SK-N-SH (cell line): ENCODE measurements at regions not wholly inside any gene's neighbourhood (a gene's known extent, or its start where the extent isn't known, plus 50 kb on each side); places are given as distances from the start of the nearest gene placed in this dataset.

Experiments
- EZH2phosphoT487 ChIP-seq: fragments of 200-600 bp; sonication (generic); IDR thresholded peaks from 2 replicates; pipeline ENCODE4 v1.6.1; 2017; ENCODE audit warnings: low read depth, mixed run types, mild to moderate bottlenecking, antibody characterized with exemption, moderate library complexity, borderline replicate concordance
- FOSL2 ChIP-seq: IDR thresholded peaks from 2 replicates; pipeline ENCODE4 v1.4.0; 2012; ENCODE audit warnings: low read depth, mild to moderate bottlenecking, moderate library complexity, borderline replicate concordance
- FOXM1 ChIP-seq: IDR thresholded peaks from 2 replicates; pipeline ENCODE4 v1.4.0; 2012; ENCODE audit warnings: low read depth, mild to moderate bottlenecking
- MAX ChIP-seq: IDR thresholded peaks from 2 replicates; pipeline ENCODE4 v1.4.0; 2012; ENCODE audit warnings: low read depth
- NRF1 ChIP-seq: IDR thresholded peaks from 2 replicates; pipeline ENCODE4 v1.6.1; 2012; ENCODE audit warnings: low read depth, mild to moderate bottlenecking, low read length
- POLR2AphosphoS5 ChIP-seq: IDR thresholded peaks from 2 replicates; pipeline ENCODE4 v1.6.1; 2012; ENCODE audit warnings: low read depth, low read length
- RCOR1 ChIP-seq: fragments of 150-350 bp; IDR thresholded peaks from 2 replicates; pipeline ENCODE4 v1.6.1; 2017; ENCODE audit warnings: antibody characterized with exemption, low read length
- TCF12 ChIP-seq: IDR thresholded peaks from 2 replicates; pipeline ENCODE4 v1.4.0; 2012
- USF1 ChIP-seq: IDR thresholded peaks from 2 replicates; pipeline ENCODE4 v1.4.0; 2012; ENCODE audit warnings: low read depth, borderline replicate concordance
- TF ChIP-seq, protein P1 (sequence below): fragments of 200-600 bp; sonication (generic); IDR thresholded peaks from 2 replicates; pipeline ENCODE4 v1.6.1; 2017; ENCODE audit warnings: antibody characterized with exemption, mild to moderate bottlenecking, moderate library complexity
- TF ChIP-seq, protein P2 (sequence below): IDR thresholded peaks from 2 replicates; pipeline ENCODE4 v1.4.0; 2012; ENCODE audit warnings: low read depth, borderline replicate concordance

DNA sequence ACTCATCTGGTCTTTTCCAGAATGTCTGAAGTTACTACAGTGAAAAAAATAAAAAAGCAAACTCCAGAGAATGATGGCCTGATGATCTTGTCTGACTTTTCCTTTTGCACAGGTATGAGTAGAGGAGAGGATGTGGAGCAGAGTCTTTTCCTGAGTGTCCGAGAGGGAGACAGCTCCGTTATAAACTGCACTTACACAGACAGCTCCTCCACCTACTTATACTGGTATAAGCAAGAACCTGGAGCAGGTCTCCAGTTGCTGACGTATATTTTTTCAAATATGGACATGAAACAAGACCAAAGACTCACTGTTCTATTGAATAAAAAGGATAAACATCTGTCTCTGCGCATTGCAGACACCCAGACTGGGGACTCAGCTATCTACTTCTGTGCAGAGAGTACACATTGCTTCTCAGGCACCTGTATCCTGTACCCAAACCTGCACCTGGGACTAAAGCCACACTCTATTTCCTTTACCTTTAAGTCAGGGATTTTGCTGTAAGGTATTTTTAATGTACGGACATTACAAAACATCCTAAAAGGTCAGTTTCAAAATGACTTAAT lies 75.8 kb upstream of the OR4E1 start:
- TF ChIP-seq, protein P1, sequence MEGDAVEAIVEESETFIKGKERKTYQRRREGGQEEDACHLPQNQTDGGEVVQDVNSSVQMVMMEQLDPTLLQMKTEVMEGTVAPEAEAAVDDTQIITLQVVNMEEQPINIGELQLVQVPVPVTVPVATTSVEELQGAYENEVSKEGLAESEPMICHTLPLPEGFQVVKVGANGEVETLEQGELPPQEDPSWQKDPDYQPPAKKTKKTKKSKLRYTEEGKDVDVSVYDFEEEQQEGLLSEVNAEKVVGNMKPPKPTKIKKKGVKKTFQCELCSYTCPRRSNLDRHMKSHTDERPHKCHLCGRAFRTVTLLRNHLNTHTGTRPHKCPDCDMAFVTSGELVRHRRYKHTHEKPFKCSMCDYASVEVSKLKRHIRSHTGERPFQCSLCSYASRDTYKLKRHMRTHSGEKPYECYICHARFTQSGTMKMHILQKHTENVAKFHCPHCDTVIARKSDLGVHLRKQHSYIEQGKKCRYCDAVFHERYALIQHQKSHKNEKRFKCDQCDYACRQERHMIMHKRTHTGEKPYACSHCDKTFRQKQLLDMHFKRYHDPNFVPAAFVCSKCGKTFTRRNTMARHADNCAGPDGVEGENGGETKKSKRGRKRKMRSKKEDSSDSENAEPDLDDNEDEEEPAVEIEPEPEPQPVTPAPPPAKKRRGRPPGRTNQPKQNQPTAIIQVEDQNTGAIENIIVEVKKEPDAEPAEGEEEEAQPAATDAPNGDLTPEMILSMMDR = no peak
- no peak for TF ChIP-seq POLR2AphosphoS5
- no peak for TF ChIP-seq MAX
- no peak for TF ChIP-seq FOSL2
- TF ChIP-seq USF1 = no peak
- TF ChIP-seq, protein P2, sequence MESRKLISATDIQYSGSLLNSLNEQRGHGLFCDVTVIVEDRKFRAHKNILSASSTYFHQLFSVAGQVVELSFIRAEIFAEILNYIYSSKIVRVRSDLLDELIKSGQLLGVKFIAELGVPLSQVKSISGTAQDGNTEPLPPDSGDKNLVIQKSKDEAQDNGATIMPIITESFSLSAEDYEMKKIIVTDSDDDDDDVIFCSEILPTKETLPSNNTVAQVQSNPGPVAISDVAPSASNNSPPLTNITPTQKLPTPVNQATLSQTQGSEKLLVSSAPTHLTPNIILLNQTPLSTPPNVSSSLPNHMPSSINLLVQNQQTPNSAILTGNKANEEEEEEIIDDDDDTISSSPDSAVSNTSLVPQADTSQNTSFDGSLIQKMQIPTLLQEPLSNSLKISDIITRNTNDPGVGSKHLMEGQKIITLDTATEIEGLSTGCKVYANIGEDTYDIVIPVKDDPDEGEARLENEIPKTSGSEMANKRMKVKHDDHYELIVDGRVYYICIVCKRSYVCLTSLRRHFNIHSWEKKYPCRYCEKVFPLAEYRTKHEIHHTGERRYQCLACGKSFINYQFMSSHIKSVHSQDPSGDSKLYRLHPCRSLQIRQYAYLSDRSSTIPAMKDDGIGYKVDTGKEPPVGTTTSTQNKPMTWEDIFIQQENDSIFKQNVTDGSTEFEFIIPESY = no peak
- no peak for TF ChIP-seq NRF1
- TF ChIP-seq FOXM1 = no peak
- TF ChIP-seq RCOR1 = no peak
- no peak for TF ChIP-seq EZH2phosphoT487
- TF ChIP-seq TCF12 = no peak
